ENCODE measurements at regions not wholly inside any gene's neighbourhood (a gene's known extent, or its start where the extent isn't known, plus 50 kb on each side); places are given as distances from the start of the nearest gene placed in this dataset.

DNA sequence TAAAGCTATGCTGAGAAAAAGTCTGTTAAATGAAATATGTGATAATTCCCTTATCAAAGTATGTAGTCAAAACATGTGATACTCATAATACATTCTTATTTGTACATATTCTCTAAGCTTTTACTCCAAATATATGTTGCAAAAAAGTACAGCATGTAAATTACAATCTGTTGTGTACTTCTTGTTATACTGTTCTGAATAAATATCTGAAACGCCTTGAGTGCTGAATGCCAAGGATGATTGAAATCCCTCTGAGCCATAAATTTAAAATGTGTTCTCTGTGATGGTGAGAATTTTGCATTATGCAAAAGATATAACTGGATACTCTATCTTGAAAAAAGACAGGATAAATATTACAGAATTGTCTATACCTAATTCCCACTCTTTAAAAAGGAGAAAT, 1128.0 kb downstream of the STPG2 start:
- no peaks in the 10 kb centered on the region for H4K20me1 ChIP-seq (ENCODE audit: insufficient read depth, low read length)
- no peak overlapping the region for H3K4me3 ChIP-seq (ENCODE audit: insufficient read depth, low read depth, low read length)
- no peak overlapping the region for H3K4me2 ChIP-seq (ENCODE audit: low read length)
- H3K9ac ChIP-seq (ENCODE audit: low read length) = no peak overlapping the region
- H3K79me2 ChIP-seq (ENCODE audit: insufficient read depth, low read length) = no peaks in the 10 kb centered on the region
- H3K27me3 Mint-ChIP-seq (ENCODE audit: low read depth, unreplicated experiment) = no peaks in the 10 kb centered on the region
- no peaks in the 10 kb centered on the region for H3K36me3 ChIP-seq (ENCODE audit: insufficient read depth, low read length)
- H3K9me3 Mint-ChIP-seq (ENCODE audit: unreplicated experiment) = no peaks in the 10 kb centered on the region
- no peak overlapping the region for H3K27ac Mint-ChIP-seq (ENCODE audit: unreplicated experiment)
- H3K27ac ChIP-seq (ENCODE audit: low read depth, low read length) = no peak overlapping the region
- H3K9me3 ChIP-seq (ENCODE audit: insufficient read depth, low read depth, low read length) = no peaks in the 10 kb centered on the region
- FAIRE-seq (no peak), DNase-seq (ENCODE audit: low read depth) (no peak)
- no peaks in the 10 kb centered on the region for H3K27me3 ChIP-seq (ENCODE audit: insufficient read depth, low read length)
- no peaks in the 10 kb centered on the region for H3K4me1 Mint-ChIP-seq (ENCODE audit: low read depth, unreplicated experiment)
- no peak overlapping the region for H3K4me3 Mint-ChIP-seq (ENCODE audit: unreplicated experiment)
- no peaks in the 10 kb centered on the region for H3K4me1 ChIP-seq (ENCODE audit: insufficient read depth, low read length)
- no peaks in the 10 kb centered on the region for H3K36me3 Mint-ChIP-seq (ENCODE audit: low read depth, unreplicated experiment)
- TF ChIP-seq EZH2 (IDR thresholded peaks at IDR 0.05; ENCODE audit: insufficient read depth, low read length) = no peak
- TF ChIP-seq, protein P1, sequence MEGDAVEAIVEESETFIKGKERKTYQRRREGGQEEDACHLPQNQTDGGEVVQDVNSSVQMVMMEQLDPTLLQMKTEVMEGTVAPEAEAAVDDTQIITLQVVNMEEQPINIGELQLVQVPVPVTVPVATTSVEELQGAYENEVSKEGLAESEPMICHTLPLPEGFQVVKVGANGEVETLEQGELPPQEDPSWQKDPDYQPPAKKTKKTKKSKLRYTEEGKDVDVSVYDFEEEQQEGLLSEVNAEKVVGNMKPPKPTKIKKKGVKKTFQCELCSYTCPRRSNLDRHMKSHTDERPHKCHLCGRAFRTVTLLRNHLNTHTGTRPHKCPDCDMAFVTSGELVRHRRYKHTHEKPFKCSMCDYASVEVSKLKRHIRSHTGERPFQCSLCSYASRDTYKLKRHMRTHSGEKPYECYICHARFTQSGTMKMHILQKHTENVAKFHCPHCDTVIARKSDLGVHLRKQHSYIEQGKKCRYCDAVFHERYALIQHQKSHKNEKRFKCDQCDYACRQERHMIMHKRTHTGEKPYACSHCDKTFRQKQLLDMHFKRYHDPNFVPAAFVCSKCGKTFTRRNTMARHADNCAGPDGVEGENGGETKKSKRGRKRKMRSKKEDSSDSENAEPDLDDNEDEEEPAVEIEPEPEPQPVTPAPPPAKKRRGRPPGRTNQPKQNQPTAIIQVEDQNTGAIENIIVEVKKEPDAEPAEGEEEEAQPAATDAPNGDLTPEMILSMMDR (IDR thresholded peaks at IDR 0.05; ENCODE audit: insufficient read depth, low read depth, low read length) = no peak
- no peak overlapping the region for H2AFZ ChIP-seq (ENCODE audit: low read depth, low read length)

DNA sequence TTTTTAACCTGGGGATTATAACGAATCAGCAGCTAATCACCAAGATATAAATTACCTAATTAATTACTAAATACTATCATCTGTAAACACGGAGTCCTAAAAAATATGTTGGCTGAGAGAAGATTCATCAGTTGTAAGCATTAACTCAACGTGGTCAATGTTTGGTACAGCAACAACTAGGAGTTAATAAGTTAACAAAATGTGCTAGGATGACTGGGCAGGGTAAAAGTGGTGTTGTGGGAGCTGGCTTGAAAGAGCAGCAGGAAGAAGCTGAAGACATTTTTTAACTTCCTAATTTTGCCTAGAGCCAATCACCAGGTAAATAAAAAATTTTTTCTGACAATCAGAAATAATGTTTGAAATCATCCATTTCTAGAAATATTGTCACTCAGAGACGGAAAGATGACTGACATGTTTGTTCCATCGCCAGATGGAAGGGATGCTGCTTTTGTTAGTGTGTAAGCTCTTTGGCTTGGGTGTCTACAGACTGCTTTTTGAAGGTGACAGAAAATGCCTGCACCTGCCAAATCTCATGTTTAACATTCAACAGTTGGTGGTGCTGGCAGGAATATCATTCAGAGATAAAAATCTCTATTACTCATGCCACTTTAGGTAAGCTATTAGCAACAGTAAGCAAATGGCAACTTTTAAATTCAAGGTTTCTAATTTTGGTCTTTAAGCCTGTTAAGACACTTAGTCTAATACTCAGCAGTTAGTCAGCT, 1126.9 kb downstream of the STPG2 start:
- no peak overlapping the region for H3K9ac ChIP-seq (ENCODE audit: low read length)
- H2AFZ ChIP-seq (ENCODE audit: low read depth, low read length) = no peak overlapping the region
- no peaks in the 10 kb centered on the region for H3K36me3 Mint-ChIP-seq (ENCODE audit: low read depth, unreplicated experiment)
- no peak overlapping the region for H3K4me2 ChIP-seq (ENCODE audit: low read length)
- H3K27ac ChIP-seq (ENCODE audit: low read depth, low read length) = no peak overlapping the region
- TF ChIP-seq EZH2 (IDR thresholded peaks at IDR 0.05; ENCODE audit: insufficient read depth, low read length) = no peak
- TF ChIP-seq, protein P1 (IDR thresholded peaks at IDR 0.05; ENCODE audit: insufficient read depth, low read depth, low read length) = no peak
- no peaks in the 10 kb centered on the region for H3K27me3 Mint-ChIP-seq (ENCODE audit: low read depth, unreplicated experiment)
- no peaks in the 10 kb centered on the region for H3K4me1 ChIP-seq (ENCODE audit: insufficient read depth, low read length)
- H3K4me3 Mint-ChIP-seq (ENCODE audit: unreplicated experiment) = no peak overlapping the region
- DNase-seq (ENCODE audit: low read depth) (no peak), FAIRE-seq (no peak)
- no peak overlapping the region for H3K27ac Mint-ChIP-seq (ENCODE audit: unreplicated experiment)
- H3K36me3 ChIP-seq (ENCODE audit: insufficient read depth, low read length) = no peaks in the 10 kb centered on the region
- no peak overlapping the region for H3K4me3 ChIP-seq (ENCODE audit: insufficient read depth, low read depth, low read length)
- no peaks in the 10 kb centered on the region for H4K20me1 ChIP-seq (ENCODE audit: insufficient read depth, low read length)
- H3K79me2 ChIP-seq (ENCODE audit: insufficient read depth, low read length) = no peaks in the 10 kb centered on the region
- H3K27me3 ChIP-seq (ENCODE audit: insufficient read depth, low read length) = no peaks in the 10 kb centered on the region
- no peaks in the 10 kb centered on the region for H3K9me3 Mint-ChIP-seq (ENCODE audit: unreplicated experiment)
- H3K9me3 ChIP-seq (ENCODE audit: insufficient read depth, low read depth, low read length) = no peaks in the 10 kb centered on the region
- H3K4me1 Mint-ChIP-seq (ENCODE audit: low read depth, unreplicated experiment) = no peaks in the 10 kb centered on the region

DNA sequence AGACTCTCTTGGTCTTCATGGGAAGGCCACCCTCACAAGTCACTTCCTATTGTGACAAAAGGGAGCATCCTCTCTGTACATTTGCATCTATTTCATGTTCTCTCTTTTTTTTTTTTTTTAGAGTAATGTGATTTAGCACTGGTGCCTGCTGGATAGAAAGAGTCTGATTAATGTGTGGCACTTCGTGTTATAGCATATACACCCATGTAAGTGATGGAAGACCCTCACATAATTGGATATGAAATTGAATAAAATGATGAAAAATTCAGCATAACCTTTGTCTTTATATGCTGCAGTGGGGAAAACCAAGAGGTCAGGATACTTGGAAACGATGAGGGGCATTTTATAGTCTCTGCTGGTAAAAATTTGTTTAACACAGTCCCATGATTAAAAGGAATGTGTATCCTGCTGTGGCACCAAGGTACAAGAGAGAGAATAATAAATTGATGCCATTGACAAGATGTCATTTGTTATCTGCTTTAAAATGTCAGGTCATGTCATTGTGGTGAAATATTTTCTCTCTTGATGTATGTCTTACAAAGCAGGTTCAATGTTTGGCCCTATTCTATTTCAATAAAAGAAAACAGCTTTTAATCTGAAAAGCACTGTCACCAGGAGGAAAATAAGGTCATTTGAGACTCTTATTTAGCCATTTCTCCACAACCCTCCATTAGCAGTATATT, 1115.4 kb downstream of the STPG2 start:
- Histone ChIP-seq H3K9ac (ENCODE audit: low read length) (no peak overlapping the region), H3K79me2 (ENCODE audit: insufficient read depth, low read length) (no peaks in the 10 kb centered on the region), H3K4me1 (ENCODE audit: insufficient read depth, low read length) (no peaks in the 10 kb centered on the region), H3K36me3 (ENCODE audit: insufficient read depth, low read length) (no peaks in the 10 kb centered on the region), H4K20me1 (ENCODE audit: insufficient read depth, low read length) (no peaks in the 10 kb centered on the region), H3K9me3 (ENCODE audit: insufficient read depth, low read depth, low read length) (no peaks in the 10 kb centered on the region), H2AFZ (ENCODE audit: low read depth, low read length) (no peak overlapping the region), H3K27ac (ENCODE audit: low read depth, low read length) (no peak overlapping the region), H3K4me3 (ENCODE audit: insufficient read depth, low read depth, low read length) (no peak overlapping the region), H3K27me3 (ENCODE audit: insufficient read depth, low read length) (no peaks in the 10 kb centered on the region), H3K4me2 (ENCODE audit: low read length) (no peak overlapping the region)
- Mint-ChIP-seq H3K36me3 (ENCODE audit: low read depth, unreplicated experiment) (no peaks in the 10 kb centered on the region), H3K9me3 (ENCODE audit: unreplicated experiment) (no peaks in the 10 kb centered on the region), H3K27me3 (ENCODE audit: low read depth, unreplicated experiment) (no peaks in the 10 kb centered on the region), H3K4me1 (ENCODE audit: low read depth, unreplicated experiment) (no peaks in the 10 kb centered on the region), H3K4me3 (ENCODE audit: unreplicated experiment) (no peak overlapping the region), H3K27ac (ENCODE audit: unreplicated experiment) (no peak overlapping the region)
- DNase-seq (ENCODE audit: low read depth) (no peak), FAIRE-seq (no peak)
- TF ChIP-seq EZH2 (IDR thresholded peaks at IDR 0.05; ENCODE audit: insufficient read depth, low read length) = no peak
- TF ChIP-seq, protein P1 (IDR thresholded peaks at IDR 0.05; ENCODE audit: insufficient read depth, low read depth, low read length) = no peak
